Activated CD8-positive, alpha-beta memory T cell treated with anti-CD3 and anti-CD28 coated beads for 4 hours (primary cell): ENCODE measurements at regions not wholly inside any gene's neighbourhood (a gene's known extent, or its start where the extent isn't known, plus 50 kb on each side); places are given as distances from the start of the nearest gene placed in this dataset.
"Not testable (repeated sequence)": the region's sequence is repeated elsewhere in the genome, so short reads cannot be mapped to it uniquely, and the experiment has no call there.

Experiments used
- DNase-seq, 2 donors: peaks; one replicate each; pipeline ENCODE4 v3.0.0-alpha.2; 2020; ENCODE audit warnings: low read depth in 2 of 2

DNA sequence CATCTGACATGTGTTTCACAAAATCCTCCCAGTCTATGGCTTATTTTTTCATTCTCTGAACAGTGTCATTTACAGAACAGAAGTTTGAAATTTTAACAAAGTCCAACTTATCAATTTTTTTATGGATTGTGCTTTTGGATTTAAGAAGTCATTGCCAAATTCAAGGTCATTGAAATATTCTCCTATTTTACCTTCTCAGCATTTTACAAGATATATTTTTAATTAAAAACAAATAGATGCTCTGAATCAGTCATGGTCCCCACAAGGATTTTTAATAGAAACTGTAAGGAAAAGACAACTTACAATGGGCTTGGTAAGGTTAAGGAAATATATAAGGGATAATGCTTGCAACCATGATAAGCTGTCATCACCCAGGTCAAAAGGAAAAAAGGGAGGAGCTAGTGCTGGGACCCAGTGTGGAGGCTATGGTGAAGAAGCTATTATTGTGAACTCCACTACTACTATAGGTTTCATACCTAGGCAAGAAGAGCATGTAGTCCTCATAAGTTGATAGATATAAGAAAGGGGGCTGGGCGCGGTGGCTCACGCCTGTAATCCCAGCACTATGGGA lies 144.5 kb upstream of the KCNJ15 start:
- no peak for DNase-seq

DNA sequence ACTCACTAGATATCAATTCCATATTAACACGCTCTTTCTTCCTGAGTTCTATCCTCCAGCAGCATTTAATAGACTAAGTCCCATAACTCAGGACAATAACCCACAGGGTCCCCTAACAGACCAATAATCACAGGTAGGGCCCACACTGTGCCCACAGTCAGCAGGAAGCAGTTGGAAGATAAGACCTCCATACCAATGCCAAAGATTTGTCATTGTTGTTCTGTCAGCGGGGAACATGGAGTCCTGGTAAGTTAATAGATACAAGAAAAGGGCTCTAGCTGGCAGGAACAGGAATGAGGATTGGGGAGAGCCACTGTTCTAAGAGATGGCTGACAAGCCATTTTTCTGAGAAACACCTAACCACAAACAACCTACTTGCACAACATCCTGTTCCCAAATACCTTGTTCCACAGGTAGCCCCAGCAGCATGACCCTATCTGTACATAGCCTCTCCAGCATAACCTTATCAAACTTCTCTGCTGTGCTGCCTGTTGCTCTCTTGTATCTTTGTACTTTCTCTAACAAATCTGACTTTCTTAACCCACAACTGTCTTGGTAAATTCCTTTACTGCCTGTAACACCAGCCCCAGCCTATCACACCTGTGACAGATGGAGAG lies 142.0 kb upstream of the KCNJ15 start:
- DNase-seq: no peak

DNA sequence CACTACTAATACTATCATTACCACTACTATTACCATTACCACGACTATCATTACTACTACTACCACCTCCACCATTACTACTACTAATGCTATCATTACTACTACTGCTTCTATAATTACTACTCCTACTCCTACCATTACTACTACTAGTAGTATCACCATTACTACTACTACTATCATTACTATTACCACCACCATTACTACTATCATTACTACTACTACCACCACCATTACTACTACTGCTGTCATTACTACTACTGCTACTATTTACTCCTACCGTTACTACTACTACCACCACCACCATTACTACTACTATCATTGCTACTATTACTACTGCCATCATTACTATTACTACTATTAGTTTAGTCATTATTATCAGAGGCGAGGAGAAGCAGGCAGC lies 140.9 kb upstream of the KCNJ15 start:
- DNase-seq: no peak

DNA sequence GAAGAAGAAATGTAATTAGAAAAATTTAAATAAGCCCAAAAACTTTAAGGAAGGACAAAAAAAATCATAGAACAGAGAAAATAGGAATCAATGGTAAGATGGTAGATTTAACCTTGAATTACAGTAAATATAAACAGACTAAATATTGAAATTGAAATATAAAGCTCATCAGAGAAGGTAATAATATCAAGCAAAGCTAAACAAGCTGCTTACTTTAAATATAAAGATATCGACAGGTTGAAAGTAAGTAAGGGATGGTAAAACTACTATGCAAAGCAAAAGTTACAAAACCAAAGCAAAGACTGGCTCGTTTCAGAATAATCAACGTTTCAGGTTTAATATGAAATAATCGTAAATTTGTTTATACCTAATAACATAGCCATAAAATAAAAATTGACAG lies 137.0 kb upstream of the KCNJ15 start:
- DNase-seq: no peak

DNA sequence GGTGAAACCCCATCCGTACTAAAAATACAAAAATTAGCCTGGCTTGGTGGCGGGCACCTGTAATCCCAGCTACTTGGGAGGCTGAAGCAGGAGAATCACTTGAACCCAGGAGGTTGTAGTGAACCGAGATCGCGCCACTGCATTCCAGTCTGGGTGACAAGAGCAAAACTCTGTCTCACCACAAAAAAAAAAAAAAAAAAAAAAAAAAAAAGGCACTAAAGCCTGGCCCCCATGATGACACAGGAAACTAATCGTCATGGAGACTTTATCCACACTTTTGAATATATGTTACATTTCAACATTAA lies 136.2 kb upstream of the KCNJ15 start:
- DNase-seq: not testable (repeated sequence)

DNA sequence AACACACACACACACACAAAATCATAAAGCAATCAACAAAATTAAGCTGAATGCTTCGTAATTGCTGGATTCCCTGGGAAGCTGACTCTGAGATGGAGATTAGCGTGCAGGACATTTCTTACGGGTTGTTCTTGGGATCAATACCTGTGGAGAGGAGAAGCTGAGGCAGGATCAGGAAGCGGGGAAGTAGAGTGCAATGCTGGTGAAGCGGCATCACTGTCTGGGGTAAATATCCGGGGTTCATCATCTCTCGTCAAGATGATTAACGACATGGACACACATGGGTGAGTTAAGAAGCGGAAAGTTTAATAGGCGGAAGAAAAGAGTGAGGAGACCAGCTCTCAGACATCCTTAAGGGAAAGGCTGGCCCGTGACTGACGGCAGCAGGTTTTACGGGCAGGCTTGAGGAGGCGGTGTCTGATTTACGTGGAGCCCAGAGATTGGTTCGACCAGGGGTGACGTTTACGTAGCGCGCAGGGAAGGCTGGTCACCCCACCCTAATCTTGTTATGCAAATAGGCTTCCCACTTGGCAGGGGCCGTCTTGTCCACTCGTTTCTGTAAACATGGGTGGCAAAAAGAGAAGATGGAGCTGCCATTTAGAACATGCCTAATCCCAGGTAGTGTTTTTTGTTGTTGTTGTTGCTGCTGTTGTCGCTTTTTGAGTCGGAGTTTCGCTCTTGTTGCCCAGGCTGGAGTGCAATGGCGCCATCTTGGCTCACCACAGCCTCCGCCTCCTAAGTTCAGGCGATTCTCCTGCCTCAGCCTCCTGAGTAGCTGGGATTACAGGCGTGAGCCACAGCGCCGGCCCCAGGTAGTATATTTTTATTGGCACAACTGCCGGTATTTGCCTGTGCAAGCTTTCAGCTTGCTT lies 135.6 kb upstream of the KCNJ15 start:
- no peak for DNase-seq

DNA sequence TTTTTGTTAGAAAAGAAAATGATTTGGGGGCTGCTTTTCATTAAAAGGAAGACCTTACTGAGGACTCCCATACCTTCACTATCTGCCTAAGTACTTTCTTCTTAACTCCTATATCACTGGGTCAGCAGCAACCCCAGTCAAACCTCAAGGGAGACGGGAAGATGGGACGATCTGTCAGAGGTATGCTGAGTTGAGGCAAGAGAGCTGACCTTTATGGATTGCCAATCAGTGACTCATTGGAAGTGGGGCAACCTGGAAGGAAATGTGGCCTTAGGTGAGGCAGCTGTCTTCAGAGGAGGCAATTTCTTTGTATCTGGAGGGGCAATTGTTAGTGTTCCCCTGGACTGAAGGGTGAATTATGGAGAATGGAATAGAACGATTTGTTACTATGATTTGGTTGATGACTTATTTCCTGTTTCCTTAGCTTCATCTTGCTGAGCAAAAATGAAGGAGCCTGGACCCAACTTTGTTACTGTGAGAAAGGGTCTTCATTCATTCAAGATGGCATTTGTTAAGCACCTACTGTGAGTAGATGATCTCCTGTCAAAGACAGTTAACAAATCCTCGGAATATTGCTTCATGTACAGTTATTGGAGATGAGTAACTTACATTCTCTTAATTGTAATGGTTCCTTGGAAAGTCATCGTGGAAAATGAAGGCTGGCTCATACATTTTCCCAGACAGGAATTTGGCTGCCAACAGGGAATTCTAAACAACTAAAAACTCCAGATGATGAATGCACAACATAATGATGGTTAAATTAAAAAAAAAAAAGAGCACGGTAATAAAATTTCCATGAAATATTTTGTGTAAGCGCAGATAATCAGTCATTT lies 134.7 kb upstream of the KCNJ15 start:
- no peak for DNase-seq

DNA sequence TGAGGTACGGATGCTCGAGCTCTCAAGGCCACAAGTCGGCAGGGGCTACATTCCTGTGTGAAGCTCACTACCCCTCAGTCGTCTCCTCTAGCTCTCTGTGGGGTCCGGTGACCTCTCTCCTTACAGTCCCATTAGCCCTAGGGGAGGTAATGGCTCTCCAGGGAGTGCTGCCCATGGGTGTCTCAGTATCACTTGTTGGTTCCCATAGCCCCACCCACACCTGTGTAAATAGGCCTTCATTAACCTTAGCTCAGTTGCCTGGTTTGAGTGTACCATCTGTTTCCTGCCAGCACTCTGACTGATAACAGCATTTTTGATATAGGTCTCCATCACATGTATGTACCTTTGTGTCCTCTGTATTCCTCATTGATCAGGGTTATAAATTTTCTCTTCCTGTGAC lies 133.2 kb upstream of the KCNJ15 start:
- no peak for DNase-seq

DNA sequence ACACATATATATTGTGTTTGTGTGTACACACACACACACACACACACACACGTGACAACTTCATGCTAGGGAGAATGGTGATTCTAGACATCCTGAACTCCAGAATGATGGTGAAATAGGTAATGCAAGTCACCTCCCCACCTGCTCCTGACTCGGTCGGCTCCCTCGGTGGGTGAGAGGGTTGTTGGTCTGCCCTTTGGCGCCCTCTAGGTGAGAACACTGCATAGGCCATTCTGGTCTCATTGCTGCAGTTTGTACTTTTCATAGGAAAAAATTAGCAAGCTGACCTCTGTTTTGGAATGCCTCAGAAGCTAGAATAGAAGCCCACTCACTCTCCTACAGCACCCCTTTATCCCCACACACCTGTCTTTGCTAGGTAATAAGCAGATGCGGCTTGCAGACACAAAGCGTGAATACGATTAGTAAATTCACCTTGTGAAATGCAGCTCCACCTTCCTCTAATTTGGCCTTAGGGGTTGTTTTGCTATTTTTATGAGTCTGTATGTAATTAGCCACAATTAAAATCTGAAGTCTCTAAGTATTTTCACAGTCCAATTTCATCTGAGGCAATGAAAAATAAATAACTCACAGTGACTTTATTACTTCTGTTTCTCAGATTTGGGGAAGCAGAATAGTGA lies 130.0 kb upstream of the KCNJ15 start:
- DNase-seq: peak in 1 of 2 donors; percentile 3

DNA sequence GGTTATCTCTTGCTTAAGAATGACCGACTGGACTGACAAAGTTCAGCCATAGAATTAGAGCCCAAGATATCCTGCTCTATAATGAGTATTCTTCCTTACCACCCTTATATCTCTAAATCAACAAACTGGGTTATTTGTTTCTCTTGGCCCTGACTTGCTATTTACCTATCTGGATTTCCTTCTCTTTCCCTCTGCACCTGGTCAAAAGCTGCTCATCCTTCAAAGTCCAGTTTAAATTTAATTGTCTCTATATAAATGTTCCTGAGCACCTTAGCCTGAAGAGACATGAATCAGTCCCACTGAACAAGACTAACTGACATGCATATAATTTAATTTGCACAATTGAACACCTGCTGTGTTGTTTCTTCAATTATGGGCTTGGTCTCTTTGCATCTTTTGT lies 127.1 kb upstream of the KCNJ15 start:
- DNase-seq: no peak

DNA sequence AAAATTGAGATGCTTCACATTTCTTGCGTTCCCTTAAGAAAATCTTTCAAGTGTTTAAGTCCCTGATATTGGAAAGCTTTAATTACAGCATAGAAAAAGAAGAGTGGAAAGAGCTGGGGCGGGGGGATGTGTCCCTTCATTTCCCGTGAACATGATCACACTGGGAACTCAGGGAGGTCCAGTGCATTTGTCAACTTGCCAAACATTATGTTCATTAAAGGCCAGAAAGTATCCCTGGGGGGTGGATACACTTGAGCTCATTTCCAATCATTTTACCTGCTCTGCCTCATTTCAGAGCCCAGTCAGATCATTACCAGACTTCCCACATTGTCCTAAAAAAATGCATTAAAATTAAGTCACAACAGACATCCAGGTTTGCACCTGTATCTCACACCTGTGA lies 123.6 kb upstream of the KCNJ15 start:
- no peak for DNase-seq

DNA sequence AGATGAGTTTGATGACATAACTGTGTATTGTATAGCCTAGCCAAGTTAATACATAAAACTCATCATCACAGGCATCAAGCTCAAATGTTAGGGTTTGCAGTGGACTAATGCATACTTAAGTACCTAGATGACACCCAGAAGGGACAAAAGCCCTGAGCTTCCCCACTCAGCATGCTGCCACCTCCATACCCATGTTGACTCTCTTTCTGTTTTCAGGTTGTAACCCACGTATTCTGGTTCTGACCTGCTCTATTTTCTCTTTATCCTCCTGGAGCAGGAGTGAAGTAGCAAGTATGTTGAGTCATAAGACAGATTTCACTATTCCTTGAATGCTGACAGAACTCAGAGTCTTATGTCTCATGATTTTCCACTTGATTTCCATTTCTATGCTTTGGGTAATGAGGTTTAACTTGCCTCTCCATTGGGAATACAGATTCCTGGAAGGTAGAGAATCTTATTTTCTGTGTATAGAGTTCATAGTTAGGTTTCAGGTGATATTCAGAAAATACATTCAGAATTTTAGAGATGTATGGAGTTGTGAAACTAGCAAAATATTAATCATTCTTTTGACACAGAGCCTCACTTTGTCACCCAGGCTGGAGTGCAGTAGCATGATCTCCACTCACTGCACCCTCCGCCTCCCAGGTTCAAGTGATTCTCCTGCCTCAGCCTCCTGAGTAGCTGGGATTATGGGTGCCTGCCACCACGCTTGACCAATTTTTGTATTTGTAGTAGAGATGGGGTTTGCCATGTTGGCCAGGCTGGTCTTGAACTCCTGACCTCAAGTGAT lies 122.5 kb upstream of the KCNJ15 start:
- DNase-seq: no peak

DNA sequence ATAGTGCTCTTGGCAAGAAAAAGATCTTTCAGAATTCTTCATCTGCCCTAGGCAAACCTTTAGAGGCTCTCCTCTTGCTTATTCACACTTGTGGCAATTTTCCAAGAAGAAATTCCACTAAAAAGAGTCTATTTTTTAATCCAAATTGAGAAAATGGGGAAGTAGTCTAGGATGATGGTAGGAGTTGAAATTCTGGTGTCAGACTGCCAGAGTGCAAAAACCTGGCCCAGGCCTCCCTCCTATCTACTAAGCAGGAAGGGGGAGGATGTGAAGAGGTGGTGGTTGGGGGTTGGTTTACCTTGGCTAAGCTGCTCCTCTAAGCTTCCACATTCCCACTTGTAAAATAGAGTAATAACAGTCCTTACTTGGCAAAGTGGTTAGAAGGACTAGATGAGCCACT lies 120.6 kb upstream of the KCNJ15 start:
- DNase-seq: no peak

DNA sequence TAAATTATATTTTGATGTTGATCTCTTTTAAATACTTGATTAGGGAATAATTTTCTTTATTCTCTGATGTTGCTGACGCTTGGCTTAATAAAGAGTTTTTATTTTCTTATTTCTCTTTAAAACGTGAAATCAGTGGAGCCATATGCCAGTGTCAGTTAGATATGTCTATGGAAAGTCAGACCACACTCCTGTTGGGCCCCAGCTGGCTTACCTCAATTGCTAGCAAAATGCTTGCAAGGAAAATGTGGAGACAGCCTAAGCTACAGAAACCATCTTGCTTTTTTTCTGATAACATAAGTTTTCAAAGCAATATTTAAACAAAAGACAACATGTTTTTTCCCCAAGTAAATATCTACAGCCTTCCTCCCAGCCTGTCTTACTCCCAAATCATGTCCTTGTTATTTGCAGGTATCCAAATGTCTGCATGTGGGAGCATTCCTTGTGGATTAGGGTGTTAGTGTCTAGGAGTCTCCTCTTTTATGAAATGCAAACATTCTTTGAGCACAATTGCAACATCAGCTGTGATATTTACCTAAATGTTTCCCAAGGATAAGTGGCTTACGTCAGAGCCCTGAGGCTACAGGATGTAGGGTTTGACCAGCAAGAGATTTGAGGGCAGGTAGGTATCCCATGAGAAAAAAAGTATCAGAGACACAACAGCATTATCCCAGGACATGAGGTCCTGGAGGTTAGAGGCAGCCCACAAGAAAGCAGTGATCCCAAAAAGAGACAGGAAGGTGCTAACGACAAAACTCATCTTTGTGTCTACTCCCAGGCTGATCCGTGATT lies 117.2 kb upstream of the KCNJ15 start:
- no peak for DNase-seq

DNA sequence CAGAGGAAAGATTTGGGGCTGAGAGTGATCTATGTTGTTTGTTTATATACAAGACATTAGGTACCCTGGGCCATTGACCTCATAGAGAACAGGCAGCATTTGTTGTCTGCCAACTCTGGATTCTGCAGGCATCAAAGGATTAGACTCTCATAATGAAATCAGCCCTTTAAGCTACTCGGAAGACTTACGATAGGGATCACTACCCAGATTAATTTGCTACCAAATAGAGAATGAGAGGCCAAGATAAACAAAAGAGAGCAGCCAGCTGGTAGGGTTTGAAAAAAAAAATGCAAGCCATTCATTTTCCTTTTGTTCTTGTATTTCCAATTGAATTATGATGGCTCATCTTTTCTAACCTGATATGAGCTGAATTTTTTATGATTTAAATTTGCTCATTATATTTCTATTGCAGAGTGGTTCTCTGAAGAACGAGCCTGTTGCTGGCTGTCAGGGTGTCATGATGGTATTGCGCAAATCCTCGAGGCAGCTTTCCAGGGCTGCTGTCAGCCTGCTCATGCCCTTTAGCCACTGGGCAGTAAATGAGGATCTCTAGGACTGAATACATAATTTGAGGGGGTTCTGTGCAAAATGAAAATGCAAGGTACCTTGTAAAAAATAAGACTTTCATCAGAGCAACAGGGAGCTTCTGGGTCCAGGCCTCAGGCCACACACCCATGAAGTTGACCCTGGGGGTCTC lies 116.4 kb upstream of the KCNJ15 start:
- no peak for DNase-seq

DNA sequence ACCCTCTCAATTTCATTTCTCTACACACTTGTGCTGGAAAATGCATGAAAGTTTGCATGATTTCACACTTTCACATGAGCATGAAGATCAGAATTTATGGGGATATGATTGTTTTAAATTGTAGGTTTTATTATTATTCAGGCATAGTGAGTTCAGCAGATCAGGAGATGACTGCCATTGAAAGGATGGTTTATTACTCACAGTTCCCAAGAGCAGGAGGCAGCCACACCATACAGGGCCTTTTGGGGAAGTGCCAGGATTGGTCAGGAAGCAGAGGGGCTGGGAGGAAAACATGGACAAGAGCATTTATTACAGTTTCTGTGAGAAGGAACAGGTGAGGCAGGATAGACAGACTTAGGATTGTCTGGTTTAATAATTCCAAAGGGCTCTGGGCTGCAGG lies 114.6 kb upstream of the KCNJ15 start:
- no peak for DNase-seq

DNA sequence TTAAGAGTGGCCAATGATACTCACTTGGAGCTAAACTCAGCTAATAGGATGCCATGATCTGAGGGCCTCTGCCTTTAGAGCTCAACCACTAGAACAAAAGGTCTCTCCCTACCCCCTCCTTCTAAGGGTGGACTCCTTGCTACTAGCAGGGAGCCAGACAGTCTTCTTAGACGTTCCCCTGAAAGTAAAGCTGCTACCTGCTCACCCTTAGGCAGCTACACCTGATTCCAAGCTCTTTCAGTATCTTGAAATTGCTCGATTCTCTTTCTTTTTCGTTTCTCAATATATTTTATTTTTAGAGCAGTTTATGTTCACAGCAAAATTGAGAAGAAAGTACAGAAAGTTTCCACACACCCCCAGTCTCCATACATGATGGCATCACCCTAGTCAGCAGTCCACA lies 112.6 kb upstream of the KCNJ15 start:
- DNase-seq: no peak

DNA sequence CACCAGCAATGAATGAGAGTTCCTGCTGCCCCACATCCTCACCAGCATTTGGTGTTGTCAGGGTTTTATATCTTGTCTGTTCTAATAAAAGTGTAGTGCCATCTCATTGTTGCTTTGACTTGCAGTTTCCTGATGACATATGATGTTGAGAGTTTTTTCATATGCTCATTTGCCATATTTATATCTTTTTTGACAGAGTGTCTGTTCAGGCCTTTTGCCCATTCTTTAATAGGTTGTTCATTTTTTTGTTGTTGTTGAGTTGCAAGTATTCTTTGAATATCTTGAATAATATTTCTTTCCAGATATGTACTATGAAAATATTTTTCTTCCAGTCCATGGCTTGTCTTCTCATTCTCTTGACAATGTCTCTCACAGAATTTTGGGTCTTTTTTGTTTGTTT lies 111.7 kb upstream of the KCNJ15 start:
- no peak for DNase-seq

DNA sequence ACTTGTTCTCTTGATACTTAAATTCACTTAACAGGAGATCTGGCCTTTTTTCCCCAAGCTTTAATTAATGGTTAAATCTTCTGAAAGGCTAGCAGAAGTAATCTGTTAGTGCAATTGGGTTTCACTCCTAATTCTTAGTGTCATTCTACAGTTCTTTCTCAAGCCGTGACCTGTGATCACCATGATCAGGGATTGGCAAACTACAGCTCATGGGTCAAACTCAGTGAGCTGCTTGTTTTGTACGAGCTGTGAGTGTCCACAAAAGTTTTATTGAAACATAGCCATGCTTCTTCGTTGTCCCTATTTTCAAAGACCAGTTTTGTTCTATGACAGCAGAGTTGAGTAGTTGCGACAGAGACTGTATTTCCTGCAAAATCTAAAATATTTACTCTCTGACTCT lies 109.4 kb upstream of the KCNJ15 start:
- DNase-seq: no peak

DNA sequence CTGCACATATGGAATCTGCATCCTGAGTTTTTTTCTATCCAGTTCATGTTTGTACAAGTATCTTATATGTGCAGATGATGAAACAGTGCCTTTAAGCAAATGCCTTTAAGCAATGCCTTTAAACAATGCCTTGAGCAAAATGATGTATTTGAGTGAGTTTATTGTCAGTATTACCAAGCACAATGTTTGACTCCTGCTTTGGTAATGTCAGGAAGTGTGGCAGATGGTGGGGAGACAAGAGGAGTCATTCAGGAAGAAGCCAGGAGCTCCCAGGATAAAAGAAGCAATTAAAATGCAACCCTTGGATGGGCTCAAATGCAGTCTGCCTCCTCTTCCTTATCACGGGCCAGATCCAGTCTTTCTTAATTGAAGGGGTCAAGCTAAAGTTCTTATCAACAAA lies 108.7 kb upstream of the KCNJ15 start:
- no peak for DNase-seq
